HG03039 (cell line): ENCODE measurements at regions not wholly inside any gene's neighbourhood (a gene's known extent, or its start where the extent isn't known, plus 50 kb on each side); places are given as distances from the start of the nearest gene placed in this dataset.

ENCODE experiments used
- ATAC-seq: cut with Tn5 transposase; IDR thresholded peaks from one replicate; pipeline ENCODE4 v1.9.1; 2021; ENCODE audit warnings: mild to moderate bottlenecking, moderate library complexity; ENCODE audit not compliant: unreplicated experiment

DNA sequence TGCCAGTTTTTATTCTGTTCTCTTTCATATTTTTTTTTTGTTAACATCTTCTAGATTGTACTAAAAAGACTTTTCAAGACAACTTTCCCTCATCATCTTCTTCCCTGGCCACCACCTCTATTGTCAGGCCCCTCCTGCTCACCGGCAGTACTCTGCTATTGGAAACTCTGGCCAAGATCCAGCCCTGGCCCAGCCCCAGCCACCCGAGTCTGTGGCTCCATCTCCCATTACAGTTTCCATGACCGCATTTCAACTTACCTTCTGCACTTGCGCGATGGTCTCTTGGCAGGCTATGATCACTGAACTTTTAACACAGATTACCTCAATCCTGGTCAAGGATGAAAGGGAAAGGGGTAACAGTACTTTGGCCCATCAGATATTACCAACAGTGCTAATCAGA lies 137.7 kb upstream of the POM121L12 start:
- no peak for ATAC-seq

DNA sequence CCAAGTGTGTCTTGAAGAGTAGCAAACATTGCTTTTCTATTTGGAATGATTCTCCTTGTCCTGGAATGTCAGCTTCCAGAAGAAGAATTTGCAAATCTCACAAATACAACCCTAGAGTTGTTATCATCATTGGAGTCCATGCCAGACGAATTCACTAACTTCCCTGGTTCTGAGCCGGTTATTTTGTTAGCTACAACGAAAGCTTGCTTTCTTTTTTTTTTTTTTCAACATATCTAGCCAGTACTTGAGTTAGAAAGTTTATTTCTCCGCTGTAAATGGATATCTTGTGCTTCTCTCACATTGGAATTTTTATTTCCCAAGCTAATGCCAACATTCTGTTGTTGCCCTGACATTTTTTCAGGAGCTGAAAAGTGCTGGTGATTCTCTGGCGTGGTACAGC lies 138.1 kb upstream of the POM121L12 start:
- no peak for ATAC-seq

DNA sequence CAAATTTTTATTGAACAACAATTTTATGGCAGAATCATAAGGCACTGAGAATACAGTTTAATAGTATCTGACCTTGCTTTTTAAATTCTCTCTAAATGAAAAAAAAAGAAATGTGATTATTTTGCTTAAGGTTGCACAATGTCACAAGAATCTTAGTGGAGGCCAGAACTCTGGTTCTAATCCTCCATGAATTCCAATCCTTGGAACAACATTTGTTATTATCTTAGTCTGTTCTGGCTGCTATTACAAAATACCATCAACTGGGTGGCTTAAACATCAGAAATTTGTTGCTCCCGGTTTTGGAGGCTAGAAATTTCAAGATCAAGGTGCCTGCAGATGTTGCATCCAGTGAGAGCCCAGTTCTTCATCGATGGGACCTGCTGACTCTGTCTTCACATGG lies 158.2 kb upstream of the POM121L12 start:
- ATAC-seq, result no peak

DNA sequence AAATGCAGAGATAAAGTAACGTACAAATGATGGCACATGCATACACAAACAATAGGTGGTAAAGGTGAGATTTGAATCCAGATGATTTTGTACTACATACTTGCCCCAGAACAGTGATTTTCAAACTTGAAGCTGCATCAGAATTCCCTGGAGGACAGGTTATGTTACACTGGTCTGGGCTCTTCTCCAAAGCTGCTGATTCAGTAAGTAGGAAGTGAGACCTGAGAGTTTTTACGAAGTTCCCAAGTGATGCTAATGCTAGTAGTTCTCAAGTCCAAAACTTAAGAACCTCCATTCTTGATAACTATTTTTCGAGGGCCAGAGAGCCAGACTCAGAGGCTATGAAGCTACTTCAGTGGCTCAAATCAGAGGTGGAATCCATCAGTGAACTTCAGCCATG lies 159.0 kb upstream of the POM121L12 start:
- ATAC-seq, result no peak

DNA sequence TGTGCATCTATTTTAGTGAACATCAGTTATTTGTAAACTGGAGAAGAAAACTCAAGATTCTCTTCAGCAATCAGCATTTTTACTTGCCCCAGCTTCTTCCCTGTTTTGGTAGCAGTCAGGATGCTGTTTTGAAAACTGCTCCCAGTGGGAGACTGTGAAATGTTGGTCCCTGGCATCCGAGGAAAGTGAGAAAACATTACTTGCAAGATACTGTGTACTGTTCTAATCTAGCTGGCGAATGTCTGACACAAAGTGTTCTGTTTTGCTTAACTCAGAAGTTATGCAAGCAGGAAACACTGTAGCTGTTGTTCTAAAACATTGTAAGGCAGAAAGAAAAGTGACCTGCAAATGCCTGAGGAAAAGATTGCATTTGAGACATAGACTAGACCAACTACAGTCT lies 171.8 kb upstream of the POM121L12 start:
- ATAC-seq, result no peak

DNA sequence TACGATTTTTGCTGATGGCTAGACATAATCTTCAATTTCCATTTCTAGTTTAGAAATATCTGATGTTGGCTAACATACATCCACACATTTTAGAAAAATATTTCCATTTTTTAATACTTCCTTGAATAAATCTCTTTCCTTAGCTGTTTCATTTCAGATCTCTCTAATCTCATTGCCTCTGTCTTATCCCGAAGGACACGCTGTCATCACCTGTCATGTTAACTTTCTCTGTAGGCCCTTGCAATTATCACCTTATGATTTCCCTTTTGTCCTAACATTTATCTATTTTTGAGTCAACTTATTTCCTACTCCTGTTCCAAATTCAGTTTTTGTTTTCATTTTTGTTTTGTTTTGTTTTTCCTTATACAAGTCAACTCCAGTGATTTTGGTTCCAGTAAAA lies 173.1 kb upstream of the POM121L12 start:
- ATAC-seq, result no peak

DNA sequence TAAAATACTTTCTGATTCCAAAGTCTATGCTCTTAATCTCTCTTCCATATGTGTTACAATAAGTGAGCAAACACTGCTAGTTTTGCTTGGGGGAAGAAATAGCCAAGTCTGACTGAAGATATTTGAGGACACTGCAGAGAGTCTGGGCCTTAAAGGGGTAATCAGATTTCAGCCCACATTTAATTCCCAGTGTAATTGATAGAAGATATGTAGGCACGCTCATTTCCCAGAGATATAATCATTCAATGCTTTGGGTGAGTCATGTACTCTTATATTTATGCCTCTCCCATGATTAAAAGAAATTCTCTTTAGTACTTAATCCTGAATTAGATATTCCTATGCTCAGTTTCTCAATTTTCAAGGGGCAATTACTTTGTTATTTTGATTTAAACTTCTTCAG lies 178.1 kb upstream of the POM121L12 start:
- ATAC-seq, result no peak

DNA sequence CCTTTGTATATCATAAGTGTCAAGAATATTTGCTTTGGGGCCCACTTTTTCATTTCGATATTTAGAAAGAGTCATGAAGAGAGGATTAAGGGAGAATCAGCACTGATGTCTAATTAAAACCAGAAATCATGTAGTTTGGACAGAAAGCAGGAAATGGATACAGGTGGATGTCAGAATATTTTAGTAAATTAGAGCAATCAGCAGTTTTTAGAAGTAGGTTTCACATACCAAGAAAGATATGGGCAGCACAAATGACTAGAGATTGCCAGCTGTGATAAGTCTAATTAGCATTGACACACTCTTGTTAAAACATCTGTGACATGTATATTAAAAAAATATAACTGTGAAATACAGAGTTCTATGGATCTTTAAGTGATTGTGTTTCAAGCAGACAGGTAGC lies 180.8 kb upstream of the POM121L12 start:
- ATAC-seq, result no peak

DNA sequence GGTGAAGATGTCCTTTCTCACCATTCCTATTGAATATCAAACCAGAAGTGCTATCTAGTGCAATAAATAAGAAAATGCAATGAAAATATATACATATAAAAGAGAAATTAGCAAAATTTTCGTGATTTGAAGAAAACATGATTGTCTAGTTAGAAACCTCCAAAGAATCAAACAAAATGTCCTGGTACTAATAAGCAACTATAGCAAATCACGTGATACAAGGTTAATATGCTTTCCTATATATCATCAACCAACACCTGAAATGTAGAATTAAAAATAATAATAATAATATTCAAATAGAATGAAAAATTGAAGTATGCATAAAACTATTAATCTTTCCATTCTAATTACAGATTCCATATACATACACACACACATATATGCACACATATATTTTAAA lies 183.9 kb upstream of the POM121L12 start:
- no peak for ATAC-seq

DNA sequence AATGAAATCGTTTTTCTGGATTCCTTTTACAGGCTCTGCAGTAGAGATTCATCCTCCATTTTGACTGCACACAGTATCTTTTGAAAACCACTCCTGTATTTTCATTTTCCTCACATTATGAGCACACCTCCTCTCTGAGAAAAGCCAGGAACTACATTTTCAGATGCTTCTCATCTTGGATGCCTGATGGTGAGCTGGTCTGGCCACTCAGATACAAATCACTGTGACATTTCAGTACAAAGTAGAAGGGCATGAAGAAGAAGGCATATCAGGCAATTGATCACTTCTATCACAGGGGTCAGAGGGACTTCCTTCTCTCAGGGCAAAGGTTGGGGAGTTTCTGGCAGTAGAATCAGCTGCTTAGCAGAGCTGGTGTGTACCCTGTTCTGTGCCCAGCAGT lies 192.0 kb upstream of the POM121L12 start:
- ATAC-seq, result no peak

DNA sequence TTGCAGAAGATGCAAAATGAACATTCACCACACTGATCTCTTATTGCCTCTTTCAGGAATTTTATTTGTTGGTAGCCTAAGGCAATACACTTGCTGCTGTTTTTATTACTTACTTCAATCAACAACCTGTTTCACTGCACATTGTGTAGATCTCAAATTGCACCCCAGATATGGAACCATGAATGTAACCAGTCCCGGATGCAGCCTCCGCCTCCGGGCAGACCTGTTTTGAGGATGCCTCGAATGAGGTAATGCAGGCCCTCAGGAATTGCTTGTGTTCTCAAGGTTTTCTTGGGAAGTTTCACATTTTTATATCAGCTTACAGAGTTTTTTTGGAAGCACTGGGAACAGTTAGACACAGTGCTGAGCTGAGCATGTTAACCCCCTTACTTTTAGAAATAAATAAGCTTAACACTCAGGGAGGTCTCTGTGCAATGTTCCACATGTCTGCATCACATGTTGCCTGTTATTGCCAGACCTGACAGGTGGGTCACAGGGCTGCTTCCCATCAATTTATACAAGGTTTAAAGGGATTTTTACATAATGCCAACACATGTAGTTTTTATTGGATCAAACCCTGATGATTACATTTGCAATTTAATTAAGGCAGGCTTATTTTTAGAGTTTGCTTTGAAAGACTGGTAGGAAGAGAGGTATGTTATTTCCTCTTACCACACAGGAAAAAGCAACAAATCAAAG lies 193.1 kb upstream of the POM121L12 start:
- ATAC-seq, result no peak

DNA sequence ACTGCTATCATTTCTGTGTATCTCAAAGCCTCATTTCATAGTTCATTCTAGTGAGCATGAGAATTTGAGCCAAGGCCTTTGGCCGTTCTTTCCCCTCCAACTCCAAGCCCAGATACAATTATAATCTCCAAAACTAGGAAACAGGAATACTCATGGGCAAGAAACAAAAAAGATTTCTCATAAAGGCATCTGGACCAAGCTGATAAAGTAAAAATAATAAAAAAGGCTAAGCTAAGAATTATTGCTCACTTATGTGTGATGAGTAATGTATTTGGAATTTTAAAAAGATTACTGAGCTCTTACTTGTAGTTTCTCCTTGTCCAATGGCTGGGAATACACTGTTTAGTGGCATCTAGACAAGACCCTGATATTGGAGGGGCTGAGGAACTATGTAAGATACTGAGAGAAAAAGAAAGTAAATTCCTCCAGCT lies 196.4 kb upstream of the POM121L12 start:
- ATAC-seq, result no peak

DNA sequence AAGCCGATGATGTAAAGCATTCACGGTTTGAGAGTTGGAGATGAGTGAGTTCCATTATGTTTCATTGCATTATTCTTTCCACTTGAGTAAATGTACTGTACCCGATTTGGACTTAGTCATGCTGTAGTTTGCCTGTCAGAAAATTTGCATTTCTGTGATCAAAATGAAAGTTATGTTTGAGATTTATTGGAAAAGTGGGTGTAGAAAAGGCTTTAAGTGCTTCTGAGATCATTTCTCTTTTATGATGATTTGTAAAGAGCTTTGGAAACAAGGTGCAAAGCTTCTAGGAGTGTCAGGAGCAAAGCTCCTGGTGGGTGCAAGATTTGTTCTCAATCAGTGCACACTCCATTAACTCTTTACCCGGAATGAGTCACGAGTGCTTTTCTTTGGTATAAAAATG lies 204.1 kb upstream of the POM121L12 start:
- ATAC-seq, result no peak

DNA sequence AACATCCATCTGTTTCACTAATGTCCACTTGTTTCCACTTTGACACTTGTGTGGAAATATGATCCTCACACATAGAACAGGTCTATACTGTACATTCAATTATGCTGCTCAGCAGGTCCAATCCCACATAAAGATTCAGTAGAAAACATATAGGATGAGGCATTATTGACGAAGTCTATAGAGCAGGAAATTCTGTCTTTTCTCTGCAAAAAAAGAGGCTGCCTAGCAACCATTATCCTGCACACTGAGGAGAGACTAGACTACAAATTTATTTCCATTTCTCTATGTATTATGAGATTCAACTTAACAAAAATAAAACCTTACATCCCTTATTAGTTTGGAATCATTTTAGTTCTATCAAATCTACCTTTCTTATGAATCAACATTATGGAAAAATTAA lies 204.6 kb upstream of the POM121L12 start:
- ATAC-seq, result no peak

DNA sequence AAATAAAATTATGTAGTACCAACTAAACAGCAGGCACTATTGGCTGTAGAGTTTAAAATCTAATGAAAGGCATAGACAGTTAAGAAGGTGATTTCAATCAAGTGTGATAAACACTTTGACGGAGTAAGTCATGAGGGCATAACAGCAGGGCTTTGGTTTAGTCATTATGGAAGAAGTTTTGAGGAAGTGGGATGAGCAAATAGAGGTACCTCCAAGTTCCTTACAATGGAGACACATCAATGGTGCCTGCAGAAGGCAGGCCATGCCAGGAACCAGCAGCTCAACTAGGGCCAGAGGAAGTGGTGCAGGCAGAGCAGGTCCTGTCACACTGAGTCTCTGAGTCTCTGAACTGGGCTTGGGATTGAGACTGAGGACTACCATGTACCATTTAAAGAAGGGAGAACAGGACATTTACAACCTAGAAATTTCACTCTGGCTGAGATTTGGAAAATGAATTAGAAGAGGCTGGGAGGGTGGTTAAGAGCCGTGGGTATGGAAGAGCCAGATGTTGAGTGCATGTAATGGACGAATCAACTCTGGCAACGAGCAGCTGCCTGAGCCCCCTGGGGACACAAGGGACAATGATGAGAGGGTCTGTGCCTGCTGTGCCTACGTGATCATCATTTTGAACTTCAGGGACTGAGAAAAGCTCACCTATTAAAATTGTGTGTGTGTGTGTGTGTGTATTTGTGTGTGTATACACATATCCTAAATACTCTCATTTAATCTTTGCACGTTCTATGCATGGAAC lies 208.7 kb upstream of the POM121L12 start:
- no peak for ATAC-seq

DNA sequence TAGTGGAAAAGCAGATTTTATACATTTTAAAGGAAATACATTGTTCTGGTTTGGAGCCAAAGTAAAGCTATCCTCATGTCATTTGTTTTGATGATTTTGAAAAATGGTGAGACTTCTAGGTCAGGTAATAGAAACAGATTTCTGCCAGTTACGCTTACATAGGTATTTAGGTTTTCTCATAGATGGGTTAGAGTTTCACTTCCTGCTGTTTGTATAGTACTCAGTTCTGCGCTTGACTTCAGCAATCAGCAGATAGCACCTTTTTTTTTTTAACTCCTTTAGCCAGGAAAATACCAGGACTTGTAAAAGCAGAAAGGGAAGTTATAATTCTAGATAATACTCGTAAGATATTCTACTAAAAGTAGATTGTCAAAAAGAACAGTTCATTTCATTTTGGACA lies 209.8 kb upstream of the POM121L12 start:
- no peak for ATAC-seq

DNA sequence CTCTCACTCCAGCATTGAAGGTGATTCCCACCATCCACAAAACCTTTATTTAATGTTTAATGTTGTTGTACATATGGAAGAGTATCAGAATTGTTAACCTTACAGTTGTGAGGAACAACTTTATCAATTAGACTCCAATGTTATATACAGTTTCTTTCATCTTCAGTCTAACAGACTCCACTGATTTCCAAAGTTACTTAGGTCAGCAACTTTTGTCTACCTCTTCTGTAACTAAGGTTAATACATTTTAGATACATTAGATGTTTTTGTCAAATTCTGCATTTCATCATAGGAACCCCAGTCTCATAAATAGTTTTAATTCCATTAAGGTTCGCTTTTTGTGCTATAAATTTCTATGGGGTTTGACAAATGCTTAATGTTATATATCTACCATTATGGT lies 223.9 kb upstream of the POM121L12 start:
- no peak for ATAC-seq

DNA sequence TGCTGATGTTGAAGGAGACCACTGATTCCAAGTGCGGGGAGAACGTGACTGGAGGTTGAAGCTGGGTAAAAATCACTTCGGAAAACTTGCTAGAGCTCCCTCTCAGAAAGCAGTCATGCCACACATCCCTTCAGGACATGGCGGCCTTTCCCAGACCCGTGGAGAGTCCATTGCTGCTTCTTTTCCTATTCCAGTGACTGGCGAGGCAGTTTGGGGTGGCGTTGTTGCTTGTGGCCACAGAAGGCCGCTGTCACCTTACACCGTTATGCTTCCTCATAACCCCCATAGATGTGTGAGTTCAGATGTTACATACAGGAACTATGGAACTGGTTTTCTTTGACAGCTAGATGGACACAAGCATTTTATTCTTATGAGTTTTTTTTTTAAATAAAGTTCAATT lies 235.6 kb upstream of the POM121L12 start:
- no peak for ATAC-seq

DNA sequence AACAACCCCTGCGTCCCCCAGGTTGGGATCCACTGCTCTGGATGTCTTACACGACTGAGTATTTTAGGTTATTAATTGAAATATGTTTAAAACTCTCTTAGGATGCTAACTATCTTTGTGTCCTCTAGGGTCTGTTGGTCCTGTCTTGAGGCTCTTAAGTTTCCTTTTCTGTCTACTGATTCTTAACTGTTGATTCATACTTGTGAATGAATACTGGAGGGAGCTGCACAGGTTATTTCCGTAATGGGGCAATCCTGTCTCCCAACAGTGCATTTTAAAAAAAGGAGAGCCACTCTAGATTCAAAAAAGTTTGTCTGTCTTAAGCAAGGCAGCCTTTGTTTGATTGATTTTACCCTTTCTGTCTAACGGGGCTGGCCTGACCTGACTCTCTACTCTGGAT lies 237.6 kb upstream of the POM121L12 start:
- no peak for ATAC-seq

DNA sequence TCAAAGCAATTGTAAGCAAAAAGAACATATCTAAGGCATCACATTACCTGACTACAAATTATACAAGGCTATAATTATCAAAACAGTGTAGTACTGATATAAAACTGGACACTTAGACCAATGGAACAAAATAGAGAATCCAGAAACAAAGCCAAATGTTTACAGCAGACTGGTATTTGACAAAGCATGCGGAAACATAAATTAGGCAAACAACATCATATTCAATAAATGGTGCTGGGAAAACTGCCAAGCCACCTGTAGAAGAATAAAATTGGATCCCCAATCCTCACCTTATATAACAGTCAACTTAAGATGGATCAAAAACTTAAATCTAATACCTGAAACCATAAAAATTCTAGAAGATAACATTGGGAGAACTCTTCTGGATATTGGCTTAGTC lies 240.8 kb upstream of the POM121L12 start:
- ATAC-seq, result no peak

DNA sequence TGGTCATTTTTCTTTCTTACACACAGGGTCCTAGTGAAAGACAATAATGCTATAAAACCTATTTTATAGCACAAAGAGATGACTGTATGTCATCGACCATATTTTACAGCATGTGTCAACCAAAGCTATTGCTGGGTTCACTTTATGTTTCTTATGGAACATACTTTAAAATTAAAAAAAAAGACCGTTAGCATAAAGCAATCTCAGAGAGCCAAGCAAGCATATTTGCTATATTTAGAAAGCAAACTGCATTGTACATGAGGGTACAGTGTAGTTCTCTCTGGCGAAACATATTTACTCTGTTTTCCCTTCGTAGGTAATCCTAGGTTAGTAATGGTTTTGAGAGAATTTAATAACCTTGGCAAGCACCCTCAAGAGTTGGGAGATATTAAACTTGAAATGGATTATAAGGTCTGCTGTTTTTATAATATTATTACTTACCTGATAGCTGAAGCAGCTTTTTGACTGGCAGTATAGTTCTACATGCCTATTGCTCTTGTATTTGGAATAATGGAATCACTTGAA lies 244.2 kb upstream of the POM121L12 start:
- no peak for ATAC-seq

DNA sequence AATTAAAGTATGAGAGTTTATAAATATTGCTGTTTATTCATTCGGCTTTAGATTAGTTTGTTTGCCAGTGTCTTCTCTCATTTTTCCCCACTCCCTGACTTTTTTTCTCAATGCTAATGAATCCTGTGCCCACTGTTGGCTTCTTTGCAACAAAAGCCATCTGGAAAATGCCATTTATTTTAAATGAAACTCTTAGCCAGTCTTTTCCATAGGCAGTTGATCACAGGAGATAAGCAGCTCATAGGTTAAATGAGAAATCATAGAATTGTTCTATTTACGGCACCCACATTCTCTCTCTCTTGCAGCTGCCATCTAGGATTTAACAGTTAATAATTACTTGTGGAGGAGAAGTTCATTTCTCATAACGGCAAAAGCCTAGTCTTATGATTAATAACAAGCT lies 249.3 kb upstream of the POM121L12 start:
- no peak for ATAC-seq
